GM21737 (cell line): ENCODE measurements at regions not wholly inside any gene's neighbourhood (a gene's known extent, or its start where the extent isn't known, plus 50 kb on each side); places are given as distances from the start of the nearest gene placed in this dataset.
A peak's percentile ranks its signal among the peaks of the same experiment; 100 is the strongest.

Experiments used
- ATAC-seq: cut with Tn5 transposase; IDR thresholded peaks from one replicate; pipeline ENCODE4 v1.9.1; 2021; ENCODE audit warnings: mild to moderate bottlenecking, moderate library complexity; ENCODE audit not compliant: unreplicated experiment

GRCh38 chr7:36802459-36803135, 78.3 kb upstream of the AOAH start:
- no peak for ATAC-seq

- ATAC-seq = no peak
Observed at GRCh38 chr7:36796850-36797536, 72.7 kb upstream of the AOAH start.

GRCh38 chr7:36795451-36796021, 71.2 kb upstream of the AOAH start:
- no peak for ATAC-seq

DNA sequence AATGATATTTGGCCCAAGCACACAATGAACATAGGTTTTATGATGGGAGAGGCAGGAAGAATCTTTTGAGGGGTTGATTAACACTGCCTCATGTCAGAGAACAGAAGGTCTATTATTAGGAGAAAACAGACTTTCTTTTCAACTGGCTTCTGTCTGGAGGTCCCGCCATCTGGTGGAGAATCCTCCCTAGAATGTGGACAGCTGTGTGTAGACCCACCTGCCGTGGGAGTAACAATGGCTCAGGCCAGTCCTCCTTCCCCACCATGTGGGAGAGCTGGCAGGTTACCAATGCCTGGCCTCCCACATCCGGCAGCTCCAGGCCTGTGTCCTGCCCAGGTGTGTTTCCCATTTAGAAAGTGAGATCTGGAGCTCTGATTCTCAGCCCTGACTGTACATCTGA, 70.4 kb upstream of the AOAH start:
- ATAC-seq = no peak

DNA sequence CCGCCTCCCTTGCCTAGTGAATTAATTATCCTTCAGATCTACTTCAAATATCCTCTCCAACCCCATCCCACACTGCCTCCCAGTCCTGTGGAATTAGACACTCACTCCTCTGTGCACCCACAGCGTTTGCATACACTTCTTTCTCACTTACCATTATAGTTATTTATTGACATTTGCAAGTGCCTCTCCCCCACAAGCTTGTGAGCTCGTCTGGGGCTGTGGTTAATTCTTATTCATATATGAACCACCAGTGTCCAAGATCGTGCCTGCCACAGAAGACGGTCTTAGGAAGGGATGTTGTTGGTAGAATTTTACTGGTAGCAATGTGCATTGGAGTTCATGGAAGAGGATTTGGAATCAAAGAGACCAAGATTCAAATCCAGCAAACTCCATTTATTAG, 68.1 kb upstream of the AOAH start:
- ATAC-seq = no peak

GRCh38 chr7:36790311-36790787, 66.1 kb upstream of the AOAH start:
- no peak for ATAC-seq

GRCh38 chr7:36788825-36789470, 64.7 kb upstream of the AOAH start:
- no peak for ATAC-seq

DNA sequence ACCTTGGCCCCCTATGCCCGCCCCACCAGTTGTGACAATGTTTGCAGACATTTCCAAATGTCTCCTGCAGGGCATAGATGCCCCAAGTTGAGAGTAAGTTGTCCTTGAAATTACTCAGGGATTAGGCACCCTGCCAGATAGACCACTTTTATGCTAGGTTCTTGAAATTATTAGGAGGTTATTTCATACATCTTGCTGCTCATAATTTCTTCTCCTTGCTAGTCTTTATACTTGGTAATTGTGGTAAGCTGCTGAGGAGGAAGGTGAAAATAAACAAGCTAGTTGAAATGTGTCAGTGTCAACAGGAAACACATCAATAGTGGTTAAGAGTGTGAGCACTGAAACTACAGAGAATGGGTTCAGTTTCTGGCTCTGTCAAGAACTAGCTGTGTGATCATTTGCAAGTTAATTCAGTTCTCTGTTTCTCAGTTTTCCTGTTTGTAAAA, 63.7 kb upstream of the AOAH start:
- no peak for ATAC-seq

- ATAC-seq = peak; percentile 98
Observed at GRCh38 chr7:36784991-36785940, 61.0 kb upstream of the AOAH start.

DNA sequence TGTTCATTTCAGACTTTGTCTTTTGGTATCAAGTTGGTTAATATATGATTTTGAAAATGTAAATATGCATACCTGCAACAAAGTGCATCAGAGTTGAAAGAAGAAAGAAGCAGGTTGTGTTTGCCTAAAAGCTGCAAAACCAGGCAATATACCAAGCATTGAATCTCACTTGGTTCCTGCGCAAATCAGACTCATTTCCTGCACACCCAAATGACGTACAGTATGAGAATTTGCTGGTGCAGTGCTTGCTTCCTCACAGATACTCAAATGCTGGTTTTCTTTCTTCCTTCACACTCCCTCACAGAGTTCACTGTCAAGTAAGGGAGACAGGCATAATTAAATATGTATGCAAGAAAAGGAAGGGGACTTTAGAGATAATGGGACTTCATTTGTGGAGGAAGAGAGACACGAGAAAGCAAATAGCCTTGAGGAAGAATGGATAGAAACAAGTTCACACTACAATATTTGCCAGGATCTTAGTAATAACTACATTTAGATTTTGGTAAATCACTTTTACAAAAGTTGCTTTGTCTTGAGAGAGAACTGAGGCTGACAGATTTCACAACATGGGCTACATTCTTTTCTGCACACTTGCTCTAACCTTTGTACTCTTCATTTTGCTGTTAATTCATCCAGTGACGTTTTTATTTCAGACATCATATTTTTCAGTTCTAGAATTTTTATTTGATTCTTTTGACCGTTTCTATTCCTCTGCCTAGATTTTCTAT, 56.9 kb upstream of the AOAH start:
- ATAC-seq = no peak

DNA sequence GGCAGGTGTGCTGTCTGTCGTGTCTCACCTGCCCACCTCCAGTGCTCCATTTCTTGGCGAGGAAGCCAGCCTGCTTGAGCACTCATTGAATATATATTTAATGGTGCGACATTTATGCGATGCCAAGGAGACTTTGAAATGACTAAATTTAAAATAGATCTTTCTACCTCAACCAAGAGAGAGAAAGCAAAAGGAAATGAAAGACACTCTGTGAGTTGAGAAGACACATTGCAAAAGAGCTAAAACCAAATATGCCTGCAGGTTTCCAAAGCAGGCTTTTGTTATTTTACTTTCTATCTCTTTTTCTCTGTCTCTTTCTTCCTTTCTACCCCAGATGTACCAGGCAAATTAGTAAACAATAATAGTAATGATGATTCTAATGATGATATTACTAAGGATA, 53.6 kb upstream of the AOAH start:
- ATAC-seq = no peak

GRCh38 chr7:36777062-36777461, 52.8 kb upstream of the AOAH start:
- ATAC-seq = no peak

- no peak for ATAC-seq
Observed at GRCh38 chr7:36775676-36776075, 51.4 kb upstream of the AOAH start.

DNA sequence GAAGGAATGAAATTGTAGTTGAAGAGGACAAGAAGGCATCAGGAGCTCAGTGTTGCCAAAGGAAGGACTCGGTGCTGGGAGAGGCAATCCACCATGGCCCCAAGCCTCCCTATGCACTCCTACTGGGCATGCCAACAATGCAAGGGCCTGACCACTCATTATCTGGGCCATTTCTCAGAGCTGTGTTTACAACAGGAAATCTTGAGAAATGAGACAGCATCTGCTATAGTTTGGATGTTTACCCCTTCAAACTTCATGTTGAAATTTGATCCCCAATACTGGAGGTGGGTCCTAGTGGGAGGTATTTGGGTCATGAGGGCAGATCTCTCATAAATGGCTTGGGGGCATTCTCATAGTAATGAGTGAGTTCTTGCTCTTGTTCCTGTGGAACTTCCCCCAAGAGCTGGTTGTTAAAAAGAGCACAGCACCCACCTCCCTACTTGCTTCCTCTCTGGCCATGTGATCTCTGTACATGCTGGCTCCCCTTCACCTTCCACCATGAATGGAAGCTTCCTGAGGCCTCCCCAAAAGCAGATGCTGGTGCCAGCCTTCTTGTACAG, 50.8 kb upstream of the AOAH start:
- no peak for ATAC-seq
